H9 (cell line): ENCODE measurements at regions not wholly inside any gene's neighbourhood (a gene's known extent, or its start where the extent isn't known, plus 50 kb on each side); places are given as distances from the start of the nearest gene placed in this dataset.

Experiments used
- DNase-seq: peaks from one replicate; pipeline ENCODE4 v3.0.0-alpha.2; 2017
- H2AFZ ChIP-seq: one replicate; pipeline ENCODE4 v1.6.1; 2013; ENCODE audit warnings: mild to moderate bottlenecking, low read length, control low read depth, moderate library complexity
- H2AK5ac ChIP-seq: 2 replicates; pipeline ENCODE4 v1.6.1; 2013; ENCODE audit warnings: low read length, control low read depth, mixed read lengths; ENCODE audit not compliant: insufficient read length
- H2BK120ac ChIP-seq: one replicate; pipeline ENCODE4 v1.6.1; 2013; ENCODE audit warnings: low read depth, mild to moderate bottlenecking, low read length, control low read depth, inconsistent platforms; ENCODE audit not compliant: poor library complexity, severe bottlenecking
- H2BK12ac ChIP-seq: 2 replicates; pipeline ENCODE4 v1.6.1; 2013; ENCODE audit warnings: low read length, control low read depth, mixed read lengths, low read depth; ENCODE audit not compliant: insufficient read length
- H2BK15ac ChIP-seq: 2 replicates; pipeline ENCODE4 v1.6.1; 2013; ENCODE audit warnings: low read depth, low read length, control low read depth
- H2BK20ac ChIP-seq: one replicate; pipeline ENCODE4 v1.6.1; 2013; ENCODE audit warnings: low read depth, mild to moderate bottlenecking, low read length, control low read depth, inconsistent platforms; ENCODE audit not compliant: poor library complexity, severe bottlenecking
- H2BK5ac ChIP-seq: 2 replicates; pipeline ENCODE4 v1.6.1; 2013; ENCODE audit warnings: low read length, control low read depth, mixed read lengths; ENCODE audit not compliant: insufficient read length
- H3K14ac ChIP-seq: 2 replicates; pipeline ENCODE4 v1.6.1; 2013; ENCODE audit warnings: low read length, control low read depth; ENCODE audit not compliant: insufficient read depth
- H3K18ac ChIP-seq: 2 replicates; pipeline ENCODE4 v1.6.1; 2013; ENCODE audit warnings: low read depth, mild to moderate bottlenecking, mixed read lengths, low read length, control low read depth; ENCODE audit not compliant: insufficient read length
- H3K23ac ChIP-seq: 2 replicates; pipeline ENCODE4 v1.6.1; 2013; ENCODE audit warnings: low read length, control low read depth, mixed read lengths, low read depth; ENCODE audit not compliant: insufficient read length
- H3K23me2 ChIP-seq: 2 replicates; pipeline ENCODE4 v1.6.1; 2013; ENCODE audit warnings: low read depth, mild to moderate bottlenecking, mixed read lengths, low read length, control low read depth; ENCODE audit not compliant: insufficient read length, poor library complexity, severe bottlenecking
- H3K27ac ChIP-seq: 2 replicates; pipeline ENCODE4 v1.5.1; 2013; ENCODE audit warnings: low read length, control low read depth, mixed read lengths, low read depth; ENCODE audit not compliant: insufficient read length
- H3K27me3 ChIP-seq: 2 replicates; pipeline ENCODE4 v1.6.1; 2013; ENCODE audit warnings: low read length, control low read depth, inconsistent platforms; ENCODE audit not compliant: insufficient read depth
- H3K4ac ChIP-seq: 2 replicates; pipeline ENCODE4 v1.6.1; 2013; ENCODE audit warnings: low read depth, mild to moderate bottlenecking, control low read depth, inconsistent platforms, low read length, moderate library complexity
- H3K4me1 ChIP-seq: 2 replicates; pipeline ENCODE4 v1.6.1; 2013; ENCODE audit warnings: low read length, control low read depth, inconsistent platforms; ENCODE audit not compliant: insufficient read depth
- H3K4me2 ChIP-seq: 2 replicates; pipeline ENCODE4 v1.6.1; 2013; ENCODE audit warnings: low read length, control low read depth, mixed read lengths; ENCODE audit not compliant: insufficient read length, insufficient read depth
- H3K56ac ChIP-seq: 2 replicates; pipeline ENCODE4 v1.6.1; 2013; ENCODE audit warnings: low read depth, mild to moderate bottlenecking, mixed read lengths, low read length, control low read depth; ENCODE audit not compliant: insufficient read length
- H3K79me1 ChIP-seq: 2 replicates; pipeline ENCODE4 v1.6.1; 2013; ENCODE audit warnings: low read depth, mild to moderate bottlenecking, moderate library complexity, low read length, control low read depth, inconsistent platforms; ENCODE audit not compliant: insufficient read depth, poor library complexity, severe bottlenecking
- H3K79me2 ChIP-seq: 2 replicates; pipeline ENCODE4 v1.6.1; 2013; ENCODE audit warnings: low read length, control low read depth, inconsistent platforms; ENCODE audit not compliant: insufficient read depth
- H3K9ac ChIP-seq: 2 replicates; pipeline ENCODE4 v1.6.1; 2013; ENCODE audit warnings: low read length, control low read depth, mixed read lengths; ENCODE audit not compliant: insufficient read length; ENCODE audit errors: extremely low read depth
- H3K9me3 ChIP-seq: one replicate; pipeline ENCODE4 v1.6.1; 2013; ENCODE audit warnings: low read depth, low read length, inconsistent platforms; ENCODE audit not compliant: control insufficient read depth
- H3T11ph ChIP-seq: one replicate; pipeline ENCODE4 v1.6.1; 2013; ENCODE audit warnings: mild to moderate bottlenecking, low read length, control low read depth, inconsistent platforms
- H4K20me1 ChIP-seq: one replicate; pipeline ENCODE4 v1.6.1; 2013; ENCODE audit not compliant: control insufficient read depth, insufficient read length, insufficient read depth
- H4K5ac ChIP-seq: 2 replicates; pipeline ENCODE4 v1.6.1; 2013; ENCODE audit warnings: low read depth, mild to moderate bottlenecking, mixed read lengths, low read length, control low read depth; ENCODE audit not compliant: insufficient read length
- H4K8ac ChIP-seq: replicated peaks from 2 replicates; pipeline ENCODE4 v1.6.1; 2013; ENCODE audit warnings: low read length, control low read depth, mixed read lengths, low read depth; ENCODE audit not compliant: insufficient read length
- H4K91ac ChIP-seq: 2 replicates; pipeline ENCODE4 v1.6.1; 2013; ENCODE audit warnings: low read depth, mild to moderate bottlenecking, moderate library complexity, mixed read lengths, low read length, control low read depth; ENCODE audit not compliant: insufficient read length
- H3K27ac Mint-ChIP-seq, 3 experiments: 2 replicates in 2 of 3; 3 replicates in 1 of 3; pipeline ENCODE4 v1.8.0; 2020 to 2021; ENCODE audit warnings: mixed read lengths in 3 of 3, mild to moderate bottlenecking in 1 of 3, moderate library complexity in 1 of 3
- H3K27me3 Mint-ChIP-seq: 2 replicates; pipeline ENCODE4 v1.8.0; 2021; ENCODE audit warnings: low read depth, mild to moderate bottlenecking, moderate library complexity, mixed read lengths
- H3K36me3 Mint-ChIP-seq, 3 experiments: 2 replicates in 2 of 3; 3 replicates in 1 of 3; pipeline ENCODE4 v1.8.0; 2020 to 2021; ENCODE audit warnings: low read depth in 3 of 3, mixed read lengths in 3 of 3; ENCODE audit not compliant: insufficient read depth in 1 of 3
- H3K4me1 Mint-ChIP-seq, 2 experiments: 2 replicates each; pipeline ENCODE4 v1.8.0; 2020; ENCODE audit warnings: mixed read lengths in 2 of 2
- H3K4me3 Mint-ChIP-seq, 2 experiments: 2 replicates in 1 of 2; 3 replicates in 1 of 2; pipeline ENCODE4 v1.8.0; 2020 to 2021; ENCODE audit warnings: mild to moderate bottlenecking in 2 of 2, mixed read lengths in 2 of 2, moderate library complexity in 1 of 2
- H3K9me3 Mint-ChIP-seq, 2 experiments: 2 replicates in 1 of 2; 3 replicates in 1 of 2; pipeline ENCODE4 v1.8.0; 2020; ENCODE audit warnings: mild to moderate bottlenecking in 2 of 2, mixed read lengths in 2 of 2, moderate library complexity in 1 of 2
- CTCF ChIP-seq: fragments of 200-600 bp; sonication (generic); conservative IDR thresholded peaks from 3 replicates; pipeline ENCODE4 v1.8.0; 2021; ENCODE audit warnings: antibody characterized with exemption, mild to moderate bottlenecking
- WGBS: extraction: QIAGEN DNeasy Blood & Tissue Kit; methylation state at CpG from one replicate; pipeline ENCODE4 v1.1.7; 2013; ENCODE audit warnings: missing lambda C conversion rate, low lambda C conversion rate, mixed read lengths; ENCODE audit not compliant: insufficient read length; ENCODE audit errors: extremely low coverage; 5-methylcytosine and 5-hydroxymethylcytosine counted together

GRCh38 chr2:186303091-186303490, 183.0 kb upstream of the ZC3H15 start:
- no peak overlapping the region for H3K9ac ChIP-seq
- no peaks in the 10 kb centered on the region for H3K36me3 Mint-ChIP-seq
- H4K20me1 ChIP-seq, result no peaks in the 10 kb centered on the region
- no peak overlapping the region for H3K56ac ChIP-seq
- H3K4me2 ChIP-seq, result no peak overlapping the region
- H2BK20ac ChIP-seq, result no peak overlapping the region
- no peak overlapping the region for H3K4ac ChIP-seq
- no peak overlapping the region for H2BK120ac ChIP-seq
- H2BK5ac ChIP-seq, result no peak overlapping the region
- H4K5ac ChIP-seq, result no peak overlapping the region
- no peak overlapping the region for H3T11ph ChIP-seq
- H4K91ac ChIP-seq, result no peak overlapping the region
- DNase-seq, result no peak
- H2AK5ac ChIP-seq, result no peak overlapping the region
- H3K4me3 Mint-ChIP-seq, result no peak overlapping the region
- H3K79me2 ChIP-seq, result no peaks in the 10 kb centered on the region
- no peak overlapping the region for H2BK15ac ChIP-seq
- H3K4me1 Mint-ChIP-seq, result peaks cover 31 to 34% of the 10 kb centered on the region in 2 experiments
- no peak overlapping the region for H3K27ac Mint-ChIP-seq
- H3K9me3 ChIP-seq, result no peaks in the 10 kb centered on the region
- H3K23ac ChIP-seq, result no peak overlapping the region
- no peak overlapping the region for H3K14ac ChIP-seq
- H3K79me1 ChIP-seq, result no peaks in the 10 kb centered on the region
- no peaks in the 10 kb centered on the region for H3K27me3 ChIP-seq
- no peak overlapping the region for H3K18ac ChIP-seq
- no peaks in the 10 kb centered on the region for H3K9me3 Mint-ChIP-seq
- no CpG with 5 or more reads among the region's 2 CpGs for WGBS
- no peak overlapping the region for H4K8ac ChIP-seq
- no peak overlapping the region for H2AFZ ChIP-seq
- no peaks in the 10 kb centered on the region for H3K23me2 ChIP-seq
- H3K27ac ChIP-seq, result no peak overlapping the region
- peaks cover 9% of the 10 kb centered on the region for H3K4me1 ChIP-seq
- no peak for TF ChIP-seq CTCF
- no peaks in the 10 kb centered on the region for H3K27me3 Mint-ChIP-seq
- no peak overlapping the region for H2BK12ac ChIP-seq
